ENCODE measurements at regions not wholly inside any gene's neighbourhood (a gene's known extent, or its start where the extent isn't known, plus 50 kb on each side); places are given as distances from the start of the nearest gene placed in this dataset.

- Histone ChIP-seq H3K79me2 (ENCODE audit: low read depth) (no peaks in the 10 kb centered on the region), H4K20me1 (ENCODE audit: low read depth) (no peaks in the 10 kb centered on the region), H3K27ac (no peak overlapping the region), H3F3A (ENCODE audit: low read depth) (no peaks in the 10 kb centered on the region), H3K9ac (no peak overlapping the region), H2AFZ (replicated peaks) (no peak overlapping the region), H3K4me1 (no peaks in the 10 kb centered on the region), H3K9me3 (ENCODE audit: low read depth) (no peaks in the 10 kb centered on the region), H3K27me3 (no peaks in the 10 kb centered on the region), H3K4me3 (no peak overlapping the region), H3K36me3 (no peaks in the 10 kb centered on the region), H3K4me2 (no peak overlapping the region)
- Mint-ChIP-seq H3K9me3 (no peaks in the 10 kb centered on the region), H3K27ac (no peak overlapping the region), H3K4me1 (no peaks in the 10 kb centered on the region), H3K27me3 (ENCODE audit: insufficient read depth, low read depth) (no peaks in the 10 kb centered on the region), H3K4me3 (no peak overlapping the region), H3K36me3 (no peaks in the 10 kb centered on the region)
- TF ChIP-seq EZH2phosphoT487 (IDR thresholded peaks at IDR 0.05) = no peak
- TF ChIP-seq EZH2 (IDR thresholded peaks at IDR 0.05) = no peak
- no peak for TF ChIP-seq CTCF (IDR thresholded peaks at IDR 0.05)
- no peak for DNase-seq (ENCODE audit: low spot score)
Observed at GRCh38 chr5:42886635-42887034, 74.9 kb upstream of the SELENOP start.

- DNase-seq (ENCODE audit: low spot score) = no peak
- Mint-ChIP-seq H3K4me1 (no peaks in the 10 kb centered on the region), H3K27ac (no peak overlapping the region), H3K27me3 (ENCODE audit: insufficient read depth, low read depth) (no peaks in the 10 kb centered on the region), H3K4me3 (no peak overlapping the region), H3K36me3 (no peaks in the 10 kb centered on the region), H3K9me3 (no peaks in the 10 kb centered on the region)
- H3F3A ChIP-seq (ENCODE audit: low read depth) = no peaks in the 10 kb centered on the region
- H2AFZ ChIP-seq (replicated peaks) = no peak overlapping the region
- H3K27me3 ChIP-seq = no peaks in the 10 kb centered on the region
- H3K36me3 ChIP-seq = no peaks in the 10 kb centered on the region
- H3K4me2 ChIP-seq = no peak overlapping the region
- H3K9me3 ChIP-seq (ENCODE audit: low read depth) = no peaks in the 10 kb centered on the region
- H3K79me2 ChIP-seq (ENCODE audit: low read depth) = no peaks in the 10 kb centered on the region
- TF ChIP-seq EZH2phosphoT487 (IDR thresholded peaks at IDR 0.05) = no peak
- TF ChIP-seq CTCF (IDR thresholded peaks at IDR 0.05) = no peak
- no peak for TF ChIP-seq EZH2 (IDR thresholded peaks at IDR 0.05)
- H3K4me1 ChIP-seq = no peaks in the 10 kb centered on the region
- no peak overlapping the region for H3K27ac ChIP-seq
- no peak overlapping the region for H3K9ac ChIP-seq
- H4K20me1 ChIP-seq (ENCODE audit: low read depth) = no peaks in the 10 kb centered on the region
- no peak overlapping the region for H3K4me3 ChIP-seq
Observed at GRCh38 chr5:42884326-42884725, 72.6 kb upstream of the SELENOP start.

GRCh38 chr5:42881416-42882117 is 69.9 kb upstream of the SELENOP start:
- H3K27me3 Mint-ChIP-seq (ENCODE audit: insufficient read depth, low read depth) = no peaks in the 10 kb centered on the region
- H4K20me1 ChIP-seq (ENCODE audit: low read depth) = no peaks in the 10 kb centered on the region
- no peak overlapping the region for H3K4me3 Mint-ChIP-seq
- no peaks in the 10 kb centered on the region for H3K4me1 Mint-ChIP-seq
- no peak overlapping the region for H3K4me2 ChIP-seq
- H3K27me3 ChIP-seq = no peaks in the 10 kb centered on the region
- H3K9me3 Mint-ChIP-seq = no peaks in the 10 kb centered on the region
- no peaks in the 10 kb centered on the region for H3F3A ChIP-seq (ENCODE audit: low read depth)
- H3K27ac ChIP-seq = no peak overlapping the region
- no peak overlapping the region for H2AFZ ChIP-seq (replicated peaks)
- no peaks in the 10 kb centered on the region for H3K4me1 ChIP-seq
- no peaks in the 10 kb centered on the region for H3K36me3 Mint-ChIP-seq
- H3K36me3 ChIP-seq = no peaks in the 10 kb centered on the region
- no peak overlapping the region for H3K9ac ChIP-seq
- no peak for TF ChIP-seq EZH2 (IDR thresholded peaks at IDR 0.05)
- H3K9me3 ChIP-seq (ENCODE audit: low read depth) = no peaks in the 10 kb centered on the region
- H3K27ac Mint-ChIP-seq = no peak overlapping the region
- H3K79me2 ChIP-seq (ENCODE audit: low read depth) = no peaks in the 10 kb centered on the region
- DNase-seq (ENCODE audit: low spot score) = no peak
- H3K4me3 ChIP-seq = no peak overlapping the region

- no peaks in the 10 kb centered on the region for H3K79me2 ChIP-seq (ENCODE audit: low read depth)
- no peak overlapping the region for H2AFZ ChIP-seq (replicated peaks)
- no peaks in the 10 kb centered on the region for H3F3A ChIP-seq (ENCODE audit: low read depth)
- no peak overlapping the region for H3K4me3 ChIP-seq
- no peaks in the 10 kb centered on the region for H4K20me1 ChIP-seq (ENCODE audit: low read depth)
- Mint-ChIP-seq H3K4me3 (no peak overlapping the region), H3K4me1 (no peaks in the 10 kb centered on the region), H3K27me3 (ENCODE audit: insufficient read depth, low read depth) (no peaks in the 10 kb centered on the region), H3K27ac (no peak overlapping the region), H3K36me3 (no peaks in the 10 kb centered on the region), H3K9me3 (no peaks in the 10 kb centered on the region)
- TF ChIP-seq EZH2 (IDR thresholded peaks at IDR 0.05) = no peak
- no peaks in the 10 kb centered on the region for H3K36me3 ChIP-seq
- no peak overlapping the region for H3K9ac ChIP-seq
- DNase-seq (ENCODE audit: low spot score) = no peak
- H3K9me3 ChIP-seq (ENCODE audit: low read depth) = no peaks in the 10 kb centered on the region
- no peaks in the 10 kb centered on the region for H3K27me3 ChIP-seq
- H3K4me1 ChIP-seq = no peaks in the 10 kb centered on the region
- no peak overlapping the region for H3K27ac ChIP-seq
- H3K4me2 ChIP-seq = no peak overlapping the region
Observed at GRCh38 chr5:42880496-42881150, 68.9 kb upstream of the SELENOP start.
